PC-9 (cell line): ENCODE measurements at regions not wholly inside any gene's neighbourhood (a gene's known extent, or its start where the extent isn't known, plus 50 kb on each side); places are given as distances from the start of the nearest gene placed in this dataset.

ENCODE experiments used
- BruUV-seq: library from RNA; stranded (reverse); fragments of 400-500 nt; replicated peaks from 2 replicates; lab custom pipeline; 2021; lab: Mats Ljungman, UMichigan
- CTCF ChIA-PET: fragments of 300-600 bp; sonication (Branson Sonifier 250); formaldehyde crosslinking; loops from one replicate; lab custom pipeline; 2022; ENCODE audit warnings: antibody characterized with exemption; lab: Charles Lee
- POLR2A ChIA-PET: fragments of 300-600 bp; sonication (Branson Sonifier 250); formaldehyde crosslinking; loops from one replicate; lab custom pipeline; 2022; ENCODE audit warnings: antibody characterized with exemption; ENCODE audit not compliant: unreplicated experiment; lab: Charles Lee
- DNase-seq, 2 experiments: peaks; one replicate each; pipeline versions ENCODE4 v3.0.0 to v3.0.0-alpha.2; 2015 to 2022; ENCODE audit warnings: mixed read lengths in 1 of 2
- H2AFZ ChIP-seq: fragments of 200-600 bp; sonication (generic); 2 replicates; pipeline ENCODE4 v1.8.1; 2017; ENCODE audit warnings: antibody characterized with exemption
- H3F3A ChIP-seq: fragments of 200-600 bp; sonication (generic); 2 replicates; pipeline ENCODE4 v1.8.1; 2017; ENCODE audit warnings: antibody characterized with exemption, mild to moderate bottlenecking, low read depth; ENCODE audit not compliant: insufficient read depth
- H3K27ac ChIP-seq: fragments of 200-600 bp; sonication (generic); 2 replicates; pipeline ENCODE4 v1.6.1; 2016; ENCODE audit warnings: mixed run types
- H3K27me3 ChIP-seq: fragments of 200-600 bp; sonication (generic); 2 replicates; pipeline ENCODE4 v1.6.1; 2016; ENCODE audit warnings: low read depth, mixed run types; ENCODE audit not compliant: insufficient read depth
- H3K36me3 ChIP-seq: fragments of 200-600 bp; sonication (generic); 2 replicates; pipeline ENCODE4 v1.6.1; 2016; ENCODE audit warnings: low read depth, mixed run types
- H3K4me1 ChIP-seq: fragments of 200-600 bp; sonication (generic); replicated peaks from 2 replicates; pipeline ENCODE4 v1.6.1; 2016; ENCODE audit warnings: mixed run types; ENCODE audit not compliant: insufficient read depth
- H3K4me2 ChIP-seq: fragments of 200-600 bp; sonication (generic); 2 replicates; pipeline ENCODE4 v1.6.1; 2017; ENCODE audit warnings: mixed run types
- H3K4me3 ChIP-seq: fragments of 200-600 bp; sonication (generic); 2 replicates; pipeline ENCODE4 v1.6.1; 2016; ENCODE audit warnings: mixed run types
- H3K79me2 ChIP-seq: fragments of 200-600 bp; sonication (generic); 2 replicates; pipeline ENCODE4 v1.6.1; 2017; ENCODE audit warnings: low read depth, mixed run types
- H3K9me2 ChIP-seq: fragments of 200-600 bp; sonication (generic); 2 replicates; pipeline ENCODE4 v1.8.1; 2017; ENCODE audit warnings: mild to moderate bottlenecking; ENCODE audit not compliant: insufficient read depth
- H3K9me3 ChIP-seq: fragments of 200-600 bp; sonication (generic); 2 replicates; pipeline ENCODE4 v1.8.1; 2016; ENCODE audit warnings: low read depth; ENCODE audit not compliant: insufficient read depth
- H4K20me1 ChIP-seq: fragments of 200-600 bp; sonication (generic); 2 replicates; pipeline ENCODE4 v1.8.1; 2017; ENCODE audit not compliant: insufficient read depth
- CTCF ChIP-seq: fragments of 200-600 bp; sonication (generic); conservative IDR thresholded peaks from 2 replicates; pipeline ENCODE4 v1.6.1; 2017; ENCODE audit warnings: mixed run types, antibody characterized with exemption, mild to moderate bottlenecking, moderate library complexity
- EZH2 ChIP-seq: fragments of 200-600 bp; sonication (generic); IDR thresholded peaks from 2 replicates; pipeline ENCODE4 v1.8.0; 2017; ENCODE audit warnings: antibody characterized with exemption, low read depth
- intact Hi-C: fragments of 100-400 bp; cut with micrococcal nuclease; formaldehyde crosslinking; loops from one replicate; pipeline ENCODE4 v1.10.0; 2022; ENCODE audit not compliant: unreplicated experiment

GRCh38 chr11:91382946-91383345 is 841.7 kb upstream of the FAT3 start:
- Histone ChIP-seq H4K20me1 (no peaks in the 10 kb centered on the region; the same call in 1 of the 2 replicates), H3K36me3 (no peaks in the 10 kb centered on the region), H3K4me3 (no peak overlapping the region), H3K79me2 (no peaks in the 10 kb centered on the region), H2AFZ (0 out of 2 replicates have a peak overlapping the region, but pooled peaks have one; percentile 37), H3K4me1 (no peaks in the 10 kb centered on the region), H3K9me3 (no peaks in the 10 kb centered on the region), H3F3A (no peaks in the 10 kb centered on the region), H3K27me3 (no peaks in the 10 kb centered on the region), H3K4me2 (no peak overlapping the region), H3K9me2 (no peaks in the 10 kb centered on the region), H3K27ac (no peak overlapping the region)
- CTCF ChIA-PET = no interaction called here
- no peak for DNase-seq
- TF ChIP-seq CTCF (no peak), EZH2 (no peak)
- BruUV-seq = no TSS peak
- intact Hi-C loops = no loop called here
- POLR2A ChIA-PET = no interaction called here

GRCh38 chr11:91374794-91375193 is 849.8 kb upstream of the FAT3 start:
- Histone ChIP-seq H3K4me3 (no peak overlapping the region), H3K9me2 (no peaks in the 10 kb centered on the region; the same call in none of the 2 replicates), H3K4me2 (no peak overlapping the region), H4K20me1 (no peaks in the 10 kb centered on the region), H3K79me2 (no peaks in the 10 kb centered on the region), H3K27ac (no peak overlapping the region), H3K27me3 (no peaks in the 10 kb centered on the region), H3K4me1 (no peaks in the 10 kb centered on the region), H2AFZ (peak overlapping the region; percentile 39; the same call in 1 of the 2 replicates), H3F3A (no peaks in the 10 kb centered on the region), H3K9me3 (0 out of 2 replicates have a peak, but pooled peaks cover 2% of the 10 kb centered on the region), H3K36me3 (no peaks in the 10 kb centered on the region)
- intact Hi-C loops = no loop called here
- BruUV-seq = no TSS peak
- TF ChIP-seq CTCF = no peak
- no peak for TF ChIP-seq EZH2
- POLR2A ChIA-PET = no interaction called here
- DNase-seq = no peak
- CTCF ChIA-PET = no interaction called here

- H3K9me3 ChIP-seq = 0 out of 2 replicates have a peak, but pooled peaks cover 2% of the 10 kb centered on the region
- ChIA-PET CTCF (no interaction called here), POLR2A (no interaction called here)
- no peaks in the 10 kb centered on the region for H3K27me3 ChIP-seq
- H3K4me3 ChIP-seq = no peak overlapping the region
- no peaks in the 10 kb centered on the region for H3F3A ChIP-seq
- no peaks in the 10 kb centered on the region for H3K79me2 ChIP-seq
- intact Hi-C loops = no loop called here
- H3K4me1 ChIP-seq = no peaks in the 10 kb centered on the region
- H3K27ac ChIP-seq = no peak overlapping the region
- DNase-seq = no peak
- no peak overlapping the region; the same call in 1 of the 2 replicates for H2AFZ ChIP-seq
- H3K36me3 ChIP-seq = no peaks in the 10 kb centered on the region
- no peak overlapping the region for H3K4me2 ChIP-seq
- H4K20me1 ChIP-seq = no peaks in the 10 kb centered on the region
- no peaks in the 10 kb centered on the region; the same call in none of the 2 replicates for H3K9me2 ChIP-seq
- TF ChIP-seq EZH2 (no peak), CTCF (peak; percentile 22; the same call in 1 of the 2 replicates)
- no TSS peak for BruUV-seq
Measured at GRCh38 chr11:91373497-91373896, 851.1 kb upstream of the FAT3 start.
